ENCODE measurements at regions not wholly inside any gene's neighbourhood (a gene's known extent, or its start where the extent isn't known, plus 50 kb on each side); places are given as distances from the start of the nearest gene placed in this dataset.

- Histone ChIP-seq H4K5ac (ENCODE audit: insufficient read length, low read depth, low read length) (no peak overlapping the region), H3K4me1 (ENCODE audit: insufficient read depth, low read length) (no peaks in the 10 kb centered on the region), H2BK120ac (ENCODE audit: low read depth, low read length, poor library complexity, severe bottlenecking) (no peak overlapping the region), H2BK12ac (ENCODE audit: insufficient read length, low read depth, low read length) (no peak overlapping the region), H4K91ac (ENCODE audit: insufficient read length, low read depth, low read length) (no peak overlapping the region), H3K4me2 (ENCODE audit: insufficient read depth, insufficient read length, low read length) (no peak overlapping the region), H2BK5ac (ENCODE audit: insufficient read length, low read length) (no peak overlapping the region), H4K8ac (replicated peaks; ENCODE audit: insufficient read length, low read depth, low read length) (no peak overlapping the region), H3K79me1 (ENCODE audit: insufficient read depth, low read depth, low read length, poor library complexity, severe bottlenecking) (no peaks in the 10 kb centered on the region), H2AFZ (ENCODE audit: low read length) (no peak overlapping the region), H3K27me3 (ENCODE audit: insufficient read depth, low read length) (no peaks in the 10 kb centered on the region), H3K27ac (ENCODE audit: insufficient read length, low read depth, low read length) (no peak overlapping the region), H3K56ac (ENCODE audit: insufficient read length, low read depth, low read length) (no peak overlapping the region), H3K9me3 (ENCODE audit: control insufficient read depth, low read depth, low read length) (peaks cover 89% of the 10 kb centered on the region), H2BK15ac (ENCODE audit: low read depth, low read length) (no peak overlapping the region), H3K23me2 (ENCODE audit: insufficient read length, low read depth, low read length, poor library complexity, severe bottlenecking) (no peaks in the 10 kb centered on the region), H2BK20ac (ENCODE audit: low read depth, low read length, poor library complexity, severe bottlenecking) (no peak overlapping the region), H3T11ph (ENCODE audit: low read length) (no peak overlapping the region), H3K14ac (ENCODE audit: insufficient read depth, low read length) (no peak overlapping the region), H3K79me2 (ENCODE audit: insufficient read depth, low read length) (no peaks in the 10 kb centered on the region), H2AK5ac (ENCODE audit: insufficient read length, low read length) (no peak overlapping the region), H3K9ac (ENCODE audit: extremely low read depth, insufficient read length, low read length) (no peak overlapping the region), H3K23ac (ENCODE audit: insufficient read length, low read depth, low read length) (no peak overlapping the region), H4K20me1 (ENCODE audit: control insufficient read depth, insufficient read depth, insufficient read length) (no peaks in the 10 kb centered on the region), H3K4ac (ENCODE audit: low read depth, low read length) (no peak overlapping the region), H3K18ac (ENCODE audit: insufficient read length, low read depth, low read length) (no peak overlapping the region)
- Mint-ChIP-seq H3K4me1 (no peaks in the 10 kb centered on the region), H3K27me3 (ENCODE audit: low read depth) (peaks cover 7% of the 10 kb centered on the region), H3K4me3 (no peak overlapping the region), H3K27ac (no peak overlapping the region), H3K36me3 (ENCODE audit: insufficient read depth in 1 of 3, low read depth in 3 of 3) (peaks cover 13 to 31% (median 26%) of the 10 kb centered on the region in 3 experiments; a peak in 6 of 7 replicates), H3K9me3 (peaks cover 83 to 87% of the 10 kb centered on the region in 2 experiments)
- DNase-seq: no peak
- TF ChIP-seq, protein P1, sequence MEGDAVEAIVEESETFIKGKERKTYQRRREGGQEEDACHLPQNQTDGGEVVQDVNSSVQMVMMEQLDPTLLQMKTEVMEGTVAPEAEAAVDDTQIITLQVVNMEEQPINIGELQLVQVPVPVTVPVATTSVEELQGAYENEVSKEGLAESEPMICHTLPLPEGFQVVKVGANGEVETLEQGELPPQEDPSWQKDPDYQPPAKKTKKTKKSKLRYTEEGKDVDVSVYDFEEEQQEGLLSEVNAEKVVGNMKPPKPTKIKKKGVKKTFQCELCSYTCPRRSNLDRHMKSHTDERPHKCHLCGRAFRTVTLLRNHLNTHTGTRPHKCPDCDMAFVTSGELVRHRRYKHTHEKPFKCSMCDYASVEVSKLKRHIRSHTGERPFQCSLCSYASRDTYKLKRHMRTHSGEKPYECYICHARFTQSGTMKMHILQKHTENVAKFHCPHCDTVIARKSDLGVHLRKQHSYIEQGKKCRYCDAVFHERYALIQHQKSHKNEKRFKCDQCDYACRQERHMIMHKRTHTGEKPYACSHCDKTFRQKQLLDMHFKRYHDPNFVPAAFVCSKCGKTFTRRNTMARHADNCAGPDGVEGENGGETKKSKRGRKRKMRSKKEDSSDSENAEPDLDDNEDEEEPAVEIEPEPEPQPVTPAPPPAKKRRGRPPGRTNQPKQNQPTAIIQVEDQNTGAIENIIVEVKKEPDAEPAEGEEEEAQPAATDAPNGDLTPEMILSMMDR (conservative IDR thresholded peaks at IDR 0.05): no peak
These were observed 1307.9 kb downstream of the UQCRFS1 start for GRCh38 chr19:27905074-27905473.
